Heart right ventricle (tissue), 16 donors: ENCODE measurements at regions not wholly inside any gene's neighbourhood (a gene's known extent, or its start where the extent isn't known, plus 50 kb on each side); places are given as distances from the start of the nearest gene placed in this dataset.

ENCODE experiments used
- ATAC-seq, 8 donors: fragments of 200-7000 bp; cut with Tn5 transposase; one replicate each; pipeline ENCODE4 v1.9.1; 2020; ENCODE audit warnings: mild to moderate bottlenecking in 8 of 8, moderate library complexity in 8 of 8, moderate number of reproducible peaks in 1 of 8
- DNase-seq, 2 donors: peaks; one replicate each; pipeline ENCODE4 v3.0.0-alpha.2; 2020
- H3K27ac ChIP-seq, 10 donors: fragments of 200-600 bp; sonication (generic) in 2 of 10; one replicate each; pipeline versions ENCODE4 v1.5.0 to v1.8.0; 2020 to 2022; ENCODE audit warnings: mild to moderate bottlenecking in 3 of 10
- H3K27me3 ChIP-seq, 7 donors: fragments of 200-600 bp; one replicate each; pipeline ENCODE4 v1.8.0; 2021 to 2022; ENCODE audit warnings: mild to moderate bottlenecking in 2 of 7
- H3K36me3 ChIP-seq, 9 donors: fragments of 200-600 bp; sonication (generic) in 1 of 9; one replicate each; pipeline versions ENCODE4 v1.5.0 to v1.8.0; 2020 to 2022; ENCODE audit warnings: mild to moderate bottlenecking in 2 of 9
- H3K4me1 ChIP-seq, 9 donors: fragments of 200-600 bp; sonication (generic) in 1 of 9; one replicate each; pipeline versions ENCODE4 v1.5.0 to v1.8.0; 2020 to 2022; ENCODE audit warnings: mild to moderate bottlenecking in 4 of 9
- H3K4me3 ChIP-seq, 10 donors: fragments of 200-600 bp; sonication (generic) in 2 of 10; one replicate each; pipeline versions ENCODE4 v1.5.0 to v1.8.0; 2020 to 2022; ENCODE audit warnings: mild to moderate bottlenecking in 7 of 10, moderate library complexity in 2 of 10
- H3K9me3 ChIP-seq, 11 donors: fragments of 200-600 bp in 10 of 11; sonication (generic) in 2 of 11; one replicate each; pipeline versions ENCODE4 v1.5.0 to v1.8.0; 2013 to 2022; ENCODE audit warnings: mild to moderate bottlenecking in 2 of 11, control low read depth in 1 of 11, moderate library complexity in 1 of 11
- WGBS, 2 donors: extraction: QIAGEN DNeasy Blood & Tissue Kit; methylation state at CpG; one replicate each; pipeline ENCODE4 v1.1.7; 2013; ENCODE audit warnings: inconsistent platforms in 1 of 2; 5-methylcytosine and 5-hydroxymethylcytosine counted together
- intact Hi-C, 10 donors: fragments of 100-400 bp; cut with DNase I; formaldehyde crosslinking; loops; one replicate each; pipeline versions ENCODE4 v1.11.1 to v1.14.2; 2022
- TF ChIP-seq, protein P1 (sequence below), 9 donors: fragments of 200-600 bp; sonication (generic) in 2 of 9; IDR thresholded peaks; one replicate each; pipeline versions ENCODE4 v1.5.0 to v1.8.0; 2021 to 2022; ENCODE audit warnings: antibody characterized with exemption in 9 of 9, mild to moderate bottlenecking in 5 of 9, moderate library complexity in 1 of 9
- donor health status: Arrhythmogenic right ventricular cardiomyopathy.
- donor health status: ischemic (EF 13 %, LVEDD 7.1; RV severe dilation, severe dysfunction).
- donor health status: healthy with polysubstance abuse.
- donor health status: DM: no; HTN: yes; CAD: no.
- donor health status: DM: no; HTN: no; CAD: no.
- donor health status: ischemic (EF 25% LVEDD 6.9; RV normal size, moderate dysfunction).
- donor health status: ischemic (EF 25% LVEDD 5.7; RV mildly dilated, moderate dysfunction).
- donor health status: healthy.
- donor health status: DM: yes; HTN: yes; CAD: no.
- donor health status: Ischemic cardiomyopathy.
- donor health status: ischemic (EF 35%, LVEDD 5.7; RV mildly dilated, moderate dysfunction).
- donor health status: nonischemic (EF 11% LVEDD 7.7; RV severe dilation, severe dysfunction).
- donor health status: DM: yes; HTN: yes; CAD: no.
- donor health status: PGD.
- donor health status: ischemic (EF 29% LVEDD 5.4; RV normal size, mild dysfunction).
- donor health status: nonischemic (EF 23%, LVEDD 6.1; RV moderate dilation, normal function).

DNA sequence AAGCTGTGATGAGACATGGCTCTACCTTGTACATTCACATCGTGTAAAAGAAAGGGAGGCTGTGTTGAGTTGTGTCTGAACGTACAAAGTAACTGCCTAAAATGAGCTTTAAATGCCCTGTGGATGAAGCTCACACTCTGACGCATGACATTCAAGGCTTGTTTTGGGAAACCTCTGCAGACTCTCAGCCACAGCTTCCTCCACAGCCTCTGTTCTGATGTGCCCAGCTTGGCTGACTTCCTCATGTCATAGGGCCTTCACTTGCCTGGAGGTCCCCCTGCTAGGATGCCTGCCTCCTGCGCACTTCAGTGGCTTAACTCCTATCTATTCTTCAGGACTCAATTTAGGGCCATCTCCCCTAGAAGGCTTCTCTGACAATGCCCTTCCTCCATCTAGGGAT is 230.0 kb upstream of the HABP2 start:
- 86 to 90% methylated on average over 4 of the region's 4 CpGs for WGBS, 2 donors
- intact Hi-C loops, result no loop called here
- Histone ChIP-seq H3K4me1 (peaks cover 0 to 57% (median 5%) of the 10 kb centered on the region in 9 donors), H3K4me3 (no peak overlapping the region), H3K9me3 (no peaks in the 10 kb centered on the region), H3K36me3 (no peaks in the 10 kb centered on the region), H3K27me3 (no peaks in the 10 kb centered on the region), H3K27ac (peak overlapping the region in 1 of 10 donors; percentile 54)
- ATAC-seq, result peak in 7 of 8 donors; percentile 12 to 72 (median 43)
- TF ChIP-seq, protein P1, sequence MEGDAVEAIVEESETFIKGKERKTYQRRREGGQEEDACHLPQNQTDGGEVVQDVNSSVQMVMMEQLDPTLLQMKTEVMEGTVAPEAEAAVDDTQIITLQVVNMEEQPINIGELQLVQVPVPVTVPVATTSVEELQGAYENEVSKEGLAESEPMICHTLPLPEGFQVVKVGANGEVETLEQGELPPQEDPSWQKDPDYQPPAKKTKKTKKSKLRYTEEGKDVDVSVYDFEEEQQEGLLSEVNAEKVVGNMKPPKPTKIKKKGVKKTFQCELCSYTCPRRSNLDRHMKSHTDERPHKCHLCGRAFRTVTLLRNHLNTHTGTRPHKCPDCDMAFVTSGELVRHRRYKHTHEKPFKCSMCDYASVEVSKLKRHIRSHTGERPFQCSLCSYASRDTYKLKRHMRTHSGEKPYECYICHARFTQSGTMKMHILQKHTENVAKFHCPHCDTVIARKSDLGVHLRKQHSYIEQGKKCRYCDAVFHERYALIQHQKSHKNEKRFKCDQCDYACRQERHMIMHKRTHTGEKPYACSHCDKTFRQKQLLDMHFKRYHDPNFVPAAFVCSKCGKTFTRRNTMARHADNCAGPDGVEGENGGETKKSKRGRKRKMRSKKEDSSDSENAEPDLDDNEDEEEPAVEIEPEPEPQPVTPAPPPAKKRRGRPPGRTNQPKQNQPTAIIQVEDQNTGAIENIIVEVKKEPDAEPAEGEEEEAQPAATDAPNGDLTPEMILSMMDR (IDR thresholded peaks at IDR 0.05), result no peak
- peak in 1 of 2 donors; percentile 14 for DNase-seq

DNA sequence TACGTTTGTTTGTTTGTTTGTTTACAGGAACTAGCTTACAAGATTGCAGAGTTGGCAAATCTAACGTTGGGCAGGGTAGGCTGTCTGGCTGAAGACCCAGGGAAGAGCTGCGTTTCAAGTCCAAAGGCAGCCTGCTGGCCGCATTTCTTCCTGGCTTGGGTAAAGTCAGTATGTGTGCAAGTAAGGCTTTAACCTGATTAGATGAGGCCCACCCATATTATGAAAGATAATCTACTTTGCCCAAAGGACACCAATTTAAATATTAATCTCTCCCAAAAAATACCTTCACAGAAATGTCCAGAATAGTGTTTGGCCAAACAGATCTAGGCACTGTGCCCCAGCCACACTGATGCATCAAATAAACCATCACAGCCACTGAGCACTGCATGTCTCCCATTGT is 228.9 kb upstream of the HABP2 start:
- H3K27ac ChIP-seq, result no peak overlapping the region
- no peaks in the 10 kb centered on the region for H3K27me3 ChIP-seq
- H3K36me3 ChIP-seq, result no peaks in the 10 kb centered on the region
- no peaks in the 10 kb centered on the region for H3K9me3 ChIP-seq
- ATAC-seq (no peak), DNase-seq (no peak)
- H3K4me1 ChIP-seq, result peaks cover 0 to 57% (median 5%) of the 10 kb centered on the region in 9 donors
- H3K4me3 ChIP-seq, result no peak overlapping the region
- intact Hi-C loops, result no loop called here
- TF ChIP-seq, protein P1 (IDR thresholded peaks at IDR 0.05), result no peak
- 89% methylated on average over 4 of the region's 4 CpGs for WGBS, 2 donors

DNA sequence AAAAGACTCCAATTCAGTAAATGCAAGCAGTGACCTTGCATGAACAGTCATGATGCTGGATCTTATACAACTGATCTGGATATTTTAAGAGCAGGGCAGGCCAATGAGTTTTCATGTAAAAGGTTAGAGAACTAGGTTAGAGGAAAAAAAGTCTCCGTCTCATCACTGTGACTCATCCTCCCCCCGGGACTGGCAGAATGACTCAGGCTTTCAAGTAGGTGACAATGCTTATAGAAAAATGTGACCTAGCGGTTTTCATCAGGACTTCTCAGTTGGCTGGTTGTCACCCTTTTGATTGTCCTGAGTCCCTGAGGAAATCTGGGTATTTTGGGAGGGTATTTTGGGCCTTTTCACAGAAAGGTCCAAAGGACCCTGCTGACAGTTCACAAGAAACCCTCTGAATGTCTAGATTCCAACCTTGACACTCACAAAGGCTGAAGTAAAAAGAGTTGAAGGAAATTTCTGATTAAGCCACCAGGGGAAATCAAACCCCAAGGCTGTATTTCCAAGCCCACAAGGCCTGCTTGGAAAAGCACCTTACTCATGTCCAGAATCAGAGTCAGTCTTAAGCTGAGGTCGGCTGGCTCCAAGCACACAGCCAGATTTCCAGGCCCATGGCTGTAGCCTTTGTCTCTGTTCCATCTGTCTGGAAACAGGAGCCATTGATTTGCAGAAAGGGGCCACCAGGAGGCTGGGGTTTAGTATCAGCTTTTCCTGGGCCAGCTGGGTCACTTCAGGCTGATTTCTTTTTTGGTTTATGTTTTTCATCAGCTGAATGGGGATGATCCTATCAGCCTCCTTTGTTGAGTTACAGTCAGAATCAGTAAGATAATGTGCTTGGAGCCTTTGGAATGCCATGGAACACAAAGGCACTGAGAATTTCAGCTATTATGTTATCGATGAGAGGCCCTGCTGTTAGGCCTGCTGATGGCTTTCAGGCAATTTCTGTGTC is 226.4 kb upstream of the HABP2 start:
- Histone ChIP-seq H3K4me3 (no peak overlapping the region), H3K27ac (peak overlapping the region in 6 of 10 donors; percentile 17 to 73 (median 47)), H3K36me3 (no peaks in the 10 kb centered on the region), H3K27me3 (no peaks in the 10 kb centered on the region), H3K9me3 (no peaks in the 10 kb centered on the region), H3K4me1 (peaks cover 0 to 40% (median 5%) of the 10 kb centered on the region in 9 donors)
- intact Hi-C loops, result no loop called here
- DNase-seq, result peak in 1 of 2 donors; percentile 46
- TF ChIP-seq, protein P1 (IDR thresholded peaks at IDR 0.05), result no peak
- peak in 6 of 8 donors; percentile 37 to 74 (median 55) for ATAC-seq
- WGBS, 2 donors, result 45 to 58% methylated on average over 5 of the region's 5 CpGs

DNA sequence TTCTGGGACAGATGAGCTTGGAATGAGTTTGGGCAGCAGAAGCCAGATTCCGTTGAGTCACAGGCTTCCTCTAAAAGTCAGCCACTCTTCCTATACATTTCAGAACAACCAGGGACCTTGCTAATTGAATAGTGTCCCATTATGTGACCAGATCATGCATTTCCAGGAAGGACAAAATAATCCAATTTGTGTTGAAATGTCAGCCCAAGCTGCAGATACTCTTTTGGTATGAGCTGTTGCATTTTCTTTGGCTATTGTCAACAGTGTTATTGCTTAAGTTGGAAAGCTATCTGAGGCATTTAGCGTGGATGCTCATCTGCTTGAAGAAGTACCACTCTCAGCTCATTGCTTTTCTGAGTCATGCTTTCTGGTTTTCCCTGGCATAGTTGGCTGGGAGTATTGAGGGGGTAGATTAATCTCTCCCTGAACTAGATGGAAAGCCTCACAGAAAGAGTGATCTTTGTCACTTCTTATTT is 223.7 kb upstream of the HABP2 start:
- no peak overlapping the region for H3K4me3 ChIP-seq
- no peaks in the 10 kb centered on the region for H3K36me3 ChIP-seq
- intact Hi-C loops, result no loop called here
- DNase-seq (no peak), ATAC-seq (peak in 1 of 8 donors; percentile 31)
- peaks cover 0 to 10% (median 3%) of the 10 kb centered on the region in 11 donors for H3K9me3 ChIP-seq
- no peaks in the 10 kb centered on the region for H3K27me3 ChIP-seq
- WGBS, 2 donors, result 75 to 76% methylated on average over 2 of the region's 2 CpGs
- H3K27ac ChIP-seq, result no peak overlapping the region
- TF ChIP-seq, protein P1 (IDR thresholded peaks at IDR 0.05), result no peak
- peaks cover 0 to 19% (median 5%) of the 10 kb centered on the region in 9 donors for H3K4me1 ChIP-seq
